ENCODE measurements at regions not wholly inside any gene's neighbourhood (a gene's known extent, or its start where the extent isn't known, plus 50 kb on each side); places are given as distances from the start of the nearest gene placed in this dataset.

- H3K27ac ChIP-seq = no peak overlapping the region
- no peak for TF ChIP-seq CTCF (conservative IDR thresholded peaks at IDR 0.05)
Observed at GRCh38 chr2:12341920-12342319, 374.8 kb upstream of the TRIB2 start.

DNA sequence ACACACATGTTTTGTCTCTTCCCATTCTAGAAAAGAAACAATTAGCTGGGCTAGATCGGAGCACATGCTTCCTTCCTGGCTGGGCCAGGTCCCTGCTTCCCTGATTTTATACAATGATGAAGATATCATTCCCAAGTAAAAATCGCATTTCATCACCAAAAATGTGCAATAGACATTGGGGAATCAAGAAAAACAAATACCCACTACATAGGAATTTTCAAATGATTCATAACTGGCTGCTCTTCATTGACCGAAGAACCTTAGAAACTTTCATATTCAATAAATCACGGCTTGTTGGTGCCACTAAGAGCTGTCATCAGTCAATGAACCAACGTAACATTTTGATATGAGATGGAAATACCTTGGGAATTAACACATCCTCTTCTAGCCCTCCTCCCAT lies 373.6 kb upstream of the TRIB2 start:
- no peak for TF ChIP-seq CTCF (conservative IDR thresholded peaks at IDR 0.05)
- H3K27ac ChIP-seq = no peak overlapping the region

GRCh38 chr2:12347066-12347493 lies 369.7 kb upstream of the TRIB2 start:
- H3K27ac ChIP-seq = peak overlapping the region; percentile 28; the same call in 1 of the 2 replicates
- TF ChIP-seq CTCF (conservative IDR thresholded peaks at IDR 0.05) = no peak

DNA sequence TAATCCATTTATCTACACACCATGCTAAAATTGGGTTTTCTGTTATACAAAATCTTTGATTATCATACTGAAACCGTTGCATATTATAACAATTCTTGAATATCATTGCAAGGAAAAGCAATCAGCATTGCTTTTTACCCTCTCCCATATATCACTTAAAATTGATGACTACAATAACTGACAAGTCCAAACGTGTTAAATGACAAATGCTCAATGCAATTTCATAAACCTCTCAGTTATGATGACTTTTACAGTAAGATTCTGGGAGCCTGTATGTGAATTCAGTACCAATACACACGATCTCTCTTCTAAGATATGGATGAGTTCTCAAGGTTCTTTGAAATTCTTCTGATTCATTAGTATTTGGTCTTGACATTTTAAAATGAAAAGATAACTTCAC lies 368.5 kb upstream of the TRIB2 start:
- H3K27ac ChIP-seq = no peak overlapping the region
- TF ChIP-seq CTCF (conservative IDR thresholded peaks at IDR 0.05) = no peak

DNA sequence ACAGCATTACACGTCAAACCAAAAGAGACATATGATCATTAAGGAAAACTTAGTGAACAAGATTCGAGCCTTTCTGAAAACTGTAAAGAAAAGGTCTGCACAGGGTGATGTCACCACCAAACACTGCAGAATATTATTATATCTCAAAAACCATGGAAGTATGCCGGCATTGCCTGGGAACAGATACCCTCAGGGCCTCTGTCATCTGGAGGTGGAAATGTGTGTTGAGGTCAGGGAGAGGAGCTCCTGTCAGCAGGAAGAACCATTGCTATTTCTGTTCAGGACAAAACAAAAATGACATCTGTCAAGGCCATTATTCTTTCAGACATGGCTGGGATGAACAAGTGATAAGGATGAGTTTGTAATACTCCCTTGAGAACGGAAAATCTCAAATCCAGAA lies 365.9 kb upstream of the TRIB2 start:
- H3K27ac ChIP-seq = no peak overlapping the region
- TF ChIP-seq CTCF (conservative IDR thresholded peaks at IDR 0.05) = no peak

- peak overlapping the region; percentile 16; the same call in 1 of the 2 replicates for H3K27ac ChIP-seq
- no peak for TF ChIP-seq CTCF (conservative IDR thresholded peaks at IDR 0.05)
Observed at GRCh38 chr2:12352889-12353288, 363.8 kb upstream of the TRIB2 start.

DNA sequence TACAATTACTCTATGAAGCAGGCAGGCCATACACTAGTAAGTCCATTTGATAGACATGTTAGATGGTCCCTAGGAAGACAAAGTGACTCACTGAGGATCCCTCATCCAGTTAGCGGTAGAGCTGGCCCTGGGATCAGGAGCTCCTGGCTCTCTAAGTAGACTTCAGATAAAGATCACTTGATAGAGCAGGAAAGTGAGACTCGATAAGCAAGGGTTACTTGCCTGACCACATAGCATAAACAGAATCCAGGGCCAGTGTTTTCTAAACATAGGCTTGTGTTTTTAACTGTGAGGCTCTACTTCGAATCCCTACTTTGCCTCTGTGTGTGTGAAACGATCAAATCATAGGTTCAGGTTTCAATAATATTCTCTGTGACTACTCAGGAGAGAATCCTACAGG lies 355.2 kb upstream of the TRIB2 start:
- H3K27ac ChIP-seq = no peak overlapping the region
- no peak for TF ChIP-seq CTCF (conservative IDR thresholded peaks at IDR 0.05)

DNA sequence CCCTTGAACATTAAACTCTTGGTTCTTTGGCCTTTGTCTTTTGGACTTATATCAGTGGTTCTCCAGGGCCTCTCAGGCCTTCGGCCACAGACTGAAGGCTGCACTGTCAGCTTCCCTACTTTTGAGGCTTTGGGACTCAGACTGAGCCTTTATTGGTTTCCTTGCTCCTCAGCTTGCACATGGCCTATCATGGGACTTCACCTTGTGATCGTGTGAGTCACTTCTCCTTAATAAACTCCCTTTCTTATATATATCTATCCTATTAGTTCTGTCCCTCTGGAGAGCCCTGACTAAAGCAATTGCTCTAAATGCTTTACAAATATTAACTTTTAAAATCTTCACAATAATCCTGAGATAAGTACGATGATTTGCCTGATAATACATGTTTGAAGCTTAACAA lies 353.6 kb upstream of the TRIB2 start:
- no peak for TF ChIP-seq CTCF (conservative IDR thresholded peaks at IDR 0.05)

More for the DNA sequence above, 353.6 kb upstream of the TRIB2 start:
- H3K27ac ChIP-seq = no peak overlapping the region
